C4-2B (cell line): ENCODE measurements at regions not wholly inside any gene's neighbourhood (a gene's known extent, or its start where the extent isn't known, plus 50 kb on each side); places are given as distances from the start of the nearest gene placed in this dataset.

Source experiments
- H3K27ac ChIP-seq: fragments of 450-650 bp; 2 replicates; pipeline ENCODE4 v1.5.1; 2017
- CTCF ChIP-seq: fragments of 450-650 bp; conservative IDR thresholded peaks from 2 replicates; pipeline ENCODE4 v1.5.1; 2017; ENCODE audit warnings: mild to moderate bottlenecking
- ZFX ChIP-seq: fragments of 450-650 bp; IDR thresholded peaks from 2 replicates; pipeline ENCODE4 v1.6.1; 2017

GRCh38 chr20:22904386-22904785, 130.7 kb upstream of the SSTR4 start:
- TF ChIP-seq ZFX (no peak), CTCF (no peak)

GRCh38 chr20:22904905-22905304, 130.2 kb upstream of the SSTR4 start:
- no peak overlapping the region for H3K27ac ChIP-seq
- TF ChIP-seq CTCF = no peak
- TF ChIP-seq ZFX = no peak

More at GRCh38 chr20:22904386-22904785, 130.7 kb upstream of the SSTR4 start:
- H3K27ac ChIP-seq = no peak overlapping the region

DNA sequence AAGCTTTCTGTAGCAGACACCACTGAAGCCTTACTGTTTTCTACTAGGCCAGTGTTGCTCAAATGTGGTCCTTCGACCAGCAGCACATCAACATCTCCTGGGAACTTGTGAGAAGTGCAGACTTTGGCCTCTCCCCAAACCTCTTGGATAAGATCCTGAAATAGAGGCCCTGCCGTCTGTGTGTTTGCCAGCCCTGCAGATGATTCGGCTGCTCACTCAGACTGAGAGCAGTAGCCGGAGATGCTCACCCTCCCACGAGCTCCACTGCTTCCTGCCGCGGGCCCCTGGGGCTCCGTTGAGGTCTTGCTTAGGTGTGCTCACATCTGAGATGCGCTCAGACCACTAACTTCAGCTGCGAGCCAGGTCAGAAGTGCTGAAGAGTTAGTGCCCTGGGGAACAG, 129.5 kb upstream of the SSTR4 start:
- H3K27ac ChIP-seq = no peak overlapping the region
- TF ChIP-seq CTCF (no peak), ZFX (no peak)

- H3K27ac ChIP-seq = no peak overlapping the region
- TF ChIP-seq CTCF (no peak), ZFX (no peak)
These were observed 126.7 kb upstream of the SSTR4 start for GRCh38 chr20:22908437-22908836.

GRCh38 chr20:22908944-22909343, 126.2 kb upstream of the SSTR4 start:
- TF ChIP-seq CTCF = no peak
- no peak for TF ChIP-seq ZFX
- H3K27ac ChIP-seq = no peak overlapping the region

GRCh38 chr20:22909436-22909835, 125.7 kb upstream of the SSTR4 start:
- TF ChIP-seq ZFX (no peak), CTCF (no peak)
- no peak overlapping the region for H3K27ac ChIP-seq

DNA sequence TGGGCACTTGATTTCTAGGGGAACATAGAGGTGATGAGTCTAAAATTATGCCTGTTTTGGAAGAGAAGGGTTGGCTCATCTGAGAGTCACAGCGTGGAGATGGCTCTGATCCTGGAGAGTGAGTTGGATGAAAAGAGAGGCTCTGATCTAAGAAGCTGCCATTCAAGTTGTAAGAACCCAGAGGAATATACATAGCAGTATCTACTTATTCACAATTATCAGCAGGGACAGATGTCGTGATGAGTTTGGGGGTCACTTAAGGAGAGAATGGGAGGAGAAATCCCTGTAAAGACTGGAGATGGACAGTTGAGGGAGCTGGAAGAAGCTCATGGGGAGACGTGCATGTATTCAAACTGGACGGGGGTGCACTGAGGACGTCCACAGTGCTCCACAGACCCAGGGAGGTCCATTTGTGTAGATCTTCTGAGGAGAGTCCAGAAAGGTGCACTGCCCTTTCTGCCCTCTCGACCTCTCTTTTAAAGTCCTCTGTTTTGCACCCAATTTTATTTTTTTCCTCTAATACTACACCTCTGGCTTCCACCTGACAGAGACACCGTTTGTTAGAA, 124.7 kb upstream of the SSTR4 start:
- TF ChIP-seq CTCF = no peak
- no peak overlapping the region for H3K27ac ChIP-seq
